H9 (cell line): ENCODE measurements at regions not wholly inside any gene's neighbourhood (a gene's known extent, or its start where the extent isn't known, plus 50 kb on each side); places are given as distances from the start of the nearest gene placed in this dataset.

ENCODE experiments used
- DNase-seq: peaks from one replicate; pipeline ENCODE4 v3.0.0-alpha.2; 2017
- H2AFZ ChIP-seq: one replicate; pipeline ENCODE4 v1.6.1; 2013; ENCODE audit warnings: mild to moderate bottlenecking, low read length, control low read depth, moderate library complexity
- H2AK5ac ChIP-seq: 2 replicates; pipeline ENCODE4 v1.6.1; 2013; ENCODE audit warnings: low read length, control low read depth, mixed read lengths; ENCODE audit not compliant: insufficient read length
- H2BK120ac ChIP-seq: one replicate; pipeline ENCODE4 v1.6.1; 2013; ENCODE audit warnings: low read depth, mild to moderate bottlenecking, low read length, control low read depth, inconsistent platforms; ENCODE audit not compliant: poor library complexity, severe bottlenecking
- H2BK12ac ChIP-seq: 2 replicates; pipeline ENCODE4 v1.6.1; 2013; ENCODE audit warnings: low read length, control low read depth, mixed read lengths, low read depth; ENCODE audit not compliant: insufficient read length
- H2BK15ac ChIP-seq: 2 replicates; pipeline ENCODE4 v1.6.1; 2013; ENCODE audit warnings: low read depth, low read length, control low read depth
- H2BK20ac ChIP-seq: one replicate; pipeline ENCODE4 v1.6.1; 2013; ENCODE audit warnings: low read depth, mild to moderate bottlenecking, low read length, control low read depth, inconsistent platforms; ENCODE audit not compliant: poor library complexity, severe bottlenecking
- H2BK5ac ChIP-seq: 2 replicates; pipeline ENCODE4 v1.6.1; 2013; ENCODE audit warnings: low read length, control low read depth, mixed read lengths; ENCODE audit not compliant: insufficient read length
- H3K14ac ChIP-seq: 2 replicates; pipeline ENCODE4 v1.6.1; 2013; ENCODE audit warnings: low read length, control low read depth; ENCODE audit not compliant: insufficient read depth
- H3K18ac ChIP-seq: 2 replicates; pipeline ENCODE4 v1.6.1; 2013; ENCODE audit warnings: low read depth, mild to moderate bottlenecking, mixed read lengths, low read length, control low read depth; ENCODE audit not compliant: insufficient read length
- H3K23ac ChIP-seq: 2 replicates; pipeline ENCODE4 v1.6.1; 2013; ENCODE audit warnings: low read length, control low read depth, mixed read lengths, low read depth; ENCODE audit not compliant: insufficient read length
- H3K23me2 ChIP-seq: 2 replicates; pipeline ENCODE4 v1.6.1; 2013; ENCODE audit warnings: low read depth, mild to moderate bottlenecking, mixed read lengths, low read length, control low read depth; ENCODE audit not compliant: insufficient read length, poor library complexity, severe bottlenecking
- H3K27ac ChIP-seq: 2 replicates; pipeline ENCODE4 v1.5.1; 2013; ENCODE audit warnings: low read length, control low read depth, mixed read lengths, low read depth; ENCODE audit not compliant: insufficient read length
- H3K27me3 ChIP-seq: 2 replicates; pipeline ENCODE4 v1.6.1; 2013; ENCODE audit warnings: low read length, control low read depth, inconsistent platforms; ENCODE audit not compliant: insufficient read depth
- H3K4ac ChIP-seq: 2 replicates; pipeline ENCODE4 v1.6.1; 2013; ENCODE audit warnings: low read depth, mild to moderate bottlenecking, control low read depth, inconsistent platforms, low read length, moderate library complexity
- H3K4me1 ChIP-seq: 2 replicates; pipeline ENCODE4 v1.6.1; 2013; ENCODE audit warnings: low read length, control low read depth, inconsistent platforms; ENCODE audit not compliant: insufficient read depth
- H3K4me2 ChIP-seq: 2 replicates; pipeline ENCODE4 v1.6.1; 2013; ENCODE audit warnings: low read length, control low read depth, mixed read lengths; ENCODE audit not compliant: insufficient read length, insufficient read depth
- H3K56ac ChIP-seq: 2 replicates; pipeline ENCODE4 v1.6.1; 2013; ENCODE audit warnings: low read depth, mild to moderate bottlenecking, mixed read lengths, low read length, control low read depth; ENCODE audit not compliant: insufficient read length
- H3K79me1 ChIP-seq: 2 replicates; pipeline ENCODE4 v1.6.1; 2013; ENCODE audit warnings: low read depth, mild to moderate bottlenecking, moderate library complexity, low read length, control low read depth, inconsistent platforms; ENCODE audit not compliant: insufficient read depth, poor library complexity, severe bottlenecking
- H3K79me2 ChIP-seq: 2 replicates; pipeline ENCODE4 v1.6.1; 2013; ENCODE audit warnings: low read length, control low read depth, inconsistent platforms; ENCODE audit not compliant: insufficient read depth
- H3K9ac ChIP-seq: 2 replicates; pipeline ENCODE4 v1.6.1; 2013; ENCODE audit warnings: low read length, control low read depth, mixed read lengths; ENCODE audit not compliant: insufficient read length; ENCODE audit errors: extremely low read depth
- H3K9me3 ChIP-seq: one replicate; pipeline ENCODE4 v1.6.1; 2013; ENCODE audit warnings: low read depth, low read length, inconsistent platforms; ENCODE audit not compliant: control insufficient read depth
- H3T11ph ChIP-seq: one replicate; pipeline ENCODE4 v1.6.1; 2013; ENCODE audit warnings: mild to moderate bottlenecking, low read length, control low read depth, inconsistent platforms
- H4K20me1 ChIP-seq: one replicate; pipeline ENCODE4 v1.6.1; 2013; ENCODE audit not compliant: control insufficient read depth, insufficient read length, insufficient read depth
- H4K5ac ChIP-seq: 2 replicates; pipeline ENCODE4 v1.6.1; 2013; ENCODE audit warnings: low read depth, mild to moderate bottlenecking, mixed read lengths, low read length, control low read depth; ENCODE audit not compliant: insufficient read length
- H4K8ac ChIP-seq: replicated peaks from 2 replicates; pipeline ENCODE4 v1.6.1; 2013; ENCODE audit warnings: low read length, control low read depth, mixed read lengths, low read depth; ENCODE audit not compliant: insufficient read length
- H4K91ac ChIP-seq: 2 replicates; pipeline ENCODE4 v1.6.1; 2013; ENCODE audit warnings: low read depth, mild to moderate bottlenecking, moderate library complexity, mixed read lengths, low read length, control low read depth; ENCODE audit not compliant: insufficient read length
- H3K27ac Mint-ChIP-seq, 3 experiments: 2 replicates in 2 of 3; 3 replicates in 1 of 3; pipeline ENCODE4 v1.8.0; 2020 to 2021; ENCODE audit warnings: mixed read lengths in 3 of 3, mild to moderate bottlenecking in 1 of 3, moderate library complexity in 1 of 3
- H3K27me3 Mint-ChIP-seq: 2 replicates; pipeline ENCODE4 v1.8.0; 2021; ENCODE audit warnings: low read depth, mild to moderate bottlenecking, moderate library complexity, mixed read lengths
- H3K36me3 Mint-ChIP-seq, 3 experiments: 2 replicates in 2 of 3; 3 replicates in 1 of 3; pipeline ENCODE4 v1.8.0; 2020 to 2021; ENCODE audit warnings: low read depth in 3 of 3, mixed read lengths in 3 of 3; ENCODE audit not compliant: insufficient read depth in 1 of 3
- H3K4me1 Mint-ChIP-seq, 2 experiments: 2 replicates each; pipeline ENCODE4 v1.8.0; 2020; ENCODE audit warnings: mixed read lengths in 2 of 2
- H3K4me3 Mint-ChIP-seq, 2 experiments: 2 replicates in 1 of 2; 3 replicates in 1 of 2; pipeline ENCODE4 v1.8.0; 2020 to 2021; ENCODE audit warnings: mild to moderate bottlenecking in 2 of 2, mixed read lengths in 2 of 2, moderate library complexity in 1 of 2
- H3K9me3 Mint-ChIP-seq, 2 experiments: 2 replicates in 1 of 2; 3 replicates in 1 of 2; pipeline ENCODE4 v1.8.0; 2020; ENCODE audit warnings: mild to moderate bottlenecking in 2 of 2, mixed read lengths in 2 of 2, moderate library complexity in 1 of 2
- CTCF ChIP-seq: fragments of 200-600 bp; sonication (generic); conservative IDR thresholded peaks from 3 replicates; pipeline ENCODE4 v1.8.0; 2021; ENCODE audit warnings: antibody characterized with exemption, mild to moderate bottlenecking
- WGBS: extraction: QIAGEN DNeasy Blood & Tissue Kit; methylation state at CpG from one replicate; pipeline ENCODE4 v1.1.7; 2013; ENCODE audit warnings: missing lambda C conversion rate, low lambda C conversion rate, mixed read lengths; ENCODE audit not compliant: insufficient read length; ENCODE audit errors: extremely low coverage; 5-methylcytosine and 5-hydroxymethylcytosine counted together

GRCh38 chr16:72362973-72363372, 191.0 kb upstream of the PMFBP1 start:
- Mint-ChIP-seq H3K4me3 (no peak overlapping the region), H3K27ac (no peak overlapping the region), H3K4me1 (peaks cover 3 to 4% of the 10 kb centered on the region in 2 experiments), H3K9me3 (no peaks in the 10 kb centered on the region), H3K27me3 (no peaks in the 10 kb centered on the region), H3K36me3 (no peaks in the 10 kb centered on the region; a peak in 1 of 7 replicates)
- Histone ChIP-seq H3K18ac (no peak overlapping the region), H4K20me1 (no peaks in the 10 kb centered on the region), H2BK15ac (no peak overlapping the region), H3K79me2 (no peaks in the 10 kb centered on the region), H2BK20ac (no peak overlapping the region), H3K4ac (no peak overlapping the region), H3K23me2 (no peaks in the 10 kb centered on the region), H4K8ac (no peak overlapping the region), H2AFZ (no peak overlapping the region), H3K9ac (no peak overlapping the region), H3K4me2 (no peak overlapping the region), H3K27me3 (no peaks in the 10 kb centered on the region), H2AK5ac (no peak overlapping the region), H4K91ac (no peak overlapping the region), H2BK120ac (no peak overlapping the region), H4K5ac (no peak overlapping the region), H3K56ac (no peak overlapping the region), H3T11ph (no peak overlapping the region), H3K4me1 (no peaks in the 10 kb centered on the region; the same call in 1 of the 2 replicates), H3K23ac (no peak overlapping the region), H3K27ac (no peak overlapping the region), H3K9me3 (no peaks in the 10 kb centered on the region), H3K14ac (no peak overlapping the region), H2BK12ac (no peak overlapping the region), H2BK5ac (no peak overlapping the region), H3K79me1 (no peaks in the 10 kb centered on the region)
- TF ChIP-seq CTCF = no peak
- no peak for DNase-seq
- WGBS = no CpG with 5 or more reads among the region's 3 CpGs
